NCI-H69 (cell line): ENCODE measurements at regions not wholly inside any gene's neighbourhood (a gene's known extent, or its start where the extent isn't known, plus 50 kb on each side); places are given as distances from the start of the nearest gene placed in this dataset.
"Not testable (repeated sequence)": the region's sequence is repeated elsewhere in the genome, so short reads cannot be mapped to it uniquely, and the experiment has no call there.

ENCODE experiments used
- DNase-seq: peaks from one replicate; lab custom pipeline; 2025; lab: John Stamatoyannopoulos, UW

GRCh38 chr10:55242544-55242943 is 441.5 kb upstream of the PCDH15 start:
- DNase-seq: no peak

GRCh38 chr10:55237462-55237861 is 436.4 kb upstream of the PCDH15 start:
- no peak for DNase-seq

GRCh38 chr10:55233505-55233904 is 432.5 kb upstream of the PCDH15 start:
- DNase-seq: no peak

- no peak for DNase-seq
These were observed 432.1 kb upstream of the PCDH15 start for GRCh38 chr10:55233090-55233489.

- no peak for DNase-seq
These were observed 431.5 kb upstream of the PCDH15 start for GRCh38 chr10:55232553-55232952.

GRCh38 chr10:55227967-55228366 is 426.9 kb upstream of the PCDH15 start:
- DNase-seq: peak; percentile 62

- DNase-seq: no peak
These were observed 423.2 kb upstream of the PCDH15 start for GRCh38 chr10:55224007-55224781.

- DNase-seq: no peak
These were observed 422.3 kb upstream of the PCDH15 start for GRCh38 chr10:55223352-55223751.

GRCh38 chr10:55220975-55221374 is 419.9 kb upstream of the PCDH15 start:
- no peak for DNase-seq

- no peak for DNase-seq
These were observed 414.7 kb upstream of the PCDH15 start for GRCh38 chr10:55215699-55216098.

- DNase-seq: no peak
These were observed 413.6 kb upstream of the PCDH15 start for GRCh38 chr10:55214608-55215007.

GRCh38 chr10:55212051-55212450 is 411.0 kb upstream of the PCDH15 start:
- no peak for DNase-seq

GRCh38 chr10:55203874-55204273 is 402.8 kb upstream of the PCDH15 start:
- no peak for DNase-seq

GRCh38 chr10:55203319-55203718 is 402.3 kb upstream of the PCDH15 start:
- no peak for DNase-seq

- no peak for DNase-seq
These were observed 399.0 kb upstream of the PCDH15 start for GRCh38 chr10:55200020-55200419.

- no peak for DNase-seq
These were observed 390.3 kb upstream of the PCDH15 start for GRCh38 chr10:55191236-55191860.

GRCh38 chr10:55183993-55184392 is 383.0 kb upstream of the PCDH15 start:
- DNase-seq: no peak

- peak; percentile 10 for DNase-seq
These were observed 379.3 kb upstream of the PCDH15 start for GRCh38 chr10:55180357-55180756.

GRCh38 chr10:55174419-55174818 is 373.4 kb upstream of the PCDH15 start:
- DNase-seq: no peak

GRCh38 chr10:55169493-55169892 is 368.5 kb upstream of the PCDH15 start:
- DNase-seq: no peak

GRCh38 chr10:55168343-55168742 is 367.3 kb upstream of the PCDH15 start:
- DNase-seq: peak; percentile 70

- DNase-seq: no peak
These were observed 362.5 kb upstream of the PCDH15 start for GRCh38 chr10:55163388-55163979.

- DNase-seq: not testable (repeated sequence)
These were observed 361.3 kb upstream of the PCDH15 start for GRCh38 chr10:55162321-55162720.
